HG03469 (cell line): ENCODE measurements at regions not wholly inside any gene's neighbourhood (a gene's known extent, or its start where the extent isn't known, plus 50 kb on each side); places are given as distances from the start of the nearest gene placed in this dataset.

Source experiments
- ATAC-seq: cut with Tn5 transposase; IDR thresholded peaks from one replicate; pipeline ENCODE4 v1.9.1; 2021; ENCODE audit warnings: mild to moderate bottlenecking, moderate library complexity, moderate number of reproducible peaks; ENCODE audit not compliant: unreplicated experiment

- no peak for ATAC-seq
Observed at GRCh38 chr9:106307670-106308069, 555.3 kb upstream of the ZNF462 start.

- no peak for ATAC-seq
Observed at GRCh38 chr9:106309925-106310324, 553.0 kb upstream of the ZNF462 start.

GRCh38 chr9:106310782-106311181 is 552.2 kb upstream of the ZNF462 start:
- ATAC-seq: no peak

- no peak for ATAC-seq
Observed at GRCh38 chr9:106312906-106313305, 550.1 kb upstream of the ZNF462 start.

- ATAC-seq: no peak
Observed at GRCh38 chr9:106314476-106314875, 548.5 kb upstream of the ZNF462 start.

GRCh38 chr9:106321394-106322180 is 541.4 kb upstream of the ZNF462 start:
- ATAC-seq: no peak

- no peak for ATAC-seq
Observed at GRCh38 chr9:106322706-106323245, 540.2 kb upstream of the ZNF462 start.

- ATAC-seq: no peak
Observed at GRCh38 chr9:106324053-106324585, 538.8 kb upstream of the ZNF462 start.

- ATAC-seq: no peak
Observed at GRCh38 chr9:106324591-106325280, 538.2 kb upstream of the ZNF462 start.

- no peak for ATAC-seq
Observed at GRCh38 chr9:106326493-106326892, 536.5 kb upstream of the ZNF462 start.

- no peak for ATAC-seq
Observed at GRCh38 chr9:106333481-106333880, 529.5 kb upstream of the ZNF462 start.

GRCh38 chr9:106334081-106334480 is 528.9 kb upstream of the ZNF462 start:
- ATAC-seq: no peak

- ATAC-seq: no peak
Observed at GRCh38 chr9:106339882-106340281, 523.1 kb upstream of the ZNF462 start.

GRCh38 chr9:106350777-106351176 is 512.2 kb upstream of the ZNF462 start:
- ATAC-seq: no peak

GRCh38 chr9:106356924-106357323 is 506.0 kb upstream of the ZNF462 start:
- ATAC-seq: no peak

GRCh38 chr9:106358331-106358730 is 504.6 kb upstream of the ZNF462 start:
- ATAC-seq: no peak

- ATAC-seq: no peak
Observed at GRCh38 chr9:106376689-106377088, 486.3 kb upstream of the ZNF462 start.

GRCh38 chr9:106383072-106383471 is 479.9 kb upstream of the ZNF462 start:
- no peak for ATAC-seq

- no peak for ATAC-seq
Observed at GRCh38 chr9:106387965-106388364, 475.0 kb upstream of the ZNF462 start.

GRCh38 chr9:106393226-106393625 is 469.7 kb upstream of the ZNF462 start:
- no peak for ATAC-seq

GRCh38 chr9:106400170-106400569 is 462.8 kb upstream of the ZNF462 start:
- ATAC-seq: no peak

GRCh38 chr9:106400950-106401349 is 462.0 kb upstream of the ZNF462 start:
- no peak for ATAC-seq
